Stimulated activated CD4-positive, alpha-beta T cell treated with anti-CD3 and anti-CD28 coated beads, Interleukin-12 subunit alpha, Interleukin-12 subunit beta, amount 100 ng/mL, for 24 hours (primary cell): ENCODE measurements at regions not wholly inside any gene's neighbourhood (a gene's known extent, or its start where the extent isn't known, plus 50 kb on each side); places are given as distances from the start of the nearest gene placed in this dataset.

Experiments used
- DNase-seq, 2 experiments: peaks; one replicate each; pipeline ENCODE4 v3.0.0-alpha.2; 2020; ENCODE audit warnings: low read depth in 2 of 2

DNA sequence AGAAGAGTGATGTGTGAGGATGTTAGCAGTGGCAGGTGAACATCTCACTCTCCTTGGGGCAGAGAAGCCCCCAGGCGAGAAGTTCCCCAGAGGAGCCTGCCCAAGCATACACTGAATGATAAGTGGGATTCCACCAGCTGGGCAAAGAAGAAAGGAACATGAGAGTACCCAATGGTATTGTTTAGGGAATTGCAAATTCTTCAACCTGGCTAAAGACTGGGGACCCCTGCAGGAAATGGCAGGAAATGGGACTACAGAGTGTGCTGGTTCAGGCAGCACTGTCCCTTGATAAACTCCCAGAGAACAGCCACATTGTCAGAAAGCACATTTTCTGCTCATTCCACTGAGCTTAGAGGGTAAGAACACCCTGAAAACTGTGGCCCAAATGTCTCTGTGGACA is 121.3 kb downstream of the RPS29 start:
- no peak for DNase-seq

DNA sequence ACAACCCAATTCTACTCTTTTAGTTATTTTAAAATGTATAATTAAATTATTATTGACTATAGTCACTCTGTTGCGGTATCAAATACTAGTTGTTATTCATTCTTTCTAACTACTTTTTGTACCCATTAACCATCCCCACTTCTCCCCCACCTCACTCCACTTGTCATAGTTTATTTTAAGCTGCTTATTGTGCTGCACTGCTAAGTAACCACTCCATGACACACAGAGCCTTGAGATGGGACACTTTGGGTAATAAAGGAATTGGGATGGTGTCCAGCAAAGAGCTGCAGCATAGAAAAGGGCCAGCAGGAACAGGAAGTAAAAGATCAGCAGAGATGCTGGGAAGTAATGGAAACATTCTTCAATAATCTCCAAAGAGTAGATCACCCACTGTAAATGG is 123.0 kb downstream of the RPS29 start:
- no peak for DNase-seq

DNA sequence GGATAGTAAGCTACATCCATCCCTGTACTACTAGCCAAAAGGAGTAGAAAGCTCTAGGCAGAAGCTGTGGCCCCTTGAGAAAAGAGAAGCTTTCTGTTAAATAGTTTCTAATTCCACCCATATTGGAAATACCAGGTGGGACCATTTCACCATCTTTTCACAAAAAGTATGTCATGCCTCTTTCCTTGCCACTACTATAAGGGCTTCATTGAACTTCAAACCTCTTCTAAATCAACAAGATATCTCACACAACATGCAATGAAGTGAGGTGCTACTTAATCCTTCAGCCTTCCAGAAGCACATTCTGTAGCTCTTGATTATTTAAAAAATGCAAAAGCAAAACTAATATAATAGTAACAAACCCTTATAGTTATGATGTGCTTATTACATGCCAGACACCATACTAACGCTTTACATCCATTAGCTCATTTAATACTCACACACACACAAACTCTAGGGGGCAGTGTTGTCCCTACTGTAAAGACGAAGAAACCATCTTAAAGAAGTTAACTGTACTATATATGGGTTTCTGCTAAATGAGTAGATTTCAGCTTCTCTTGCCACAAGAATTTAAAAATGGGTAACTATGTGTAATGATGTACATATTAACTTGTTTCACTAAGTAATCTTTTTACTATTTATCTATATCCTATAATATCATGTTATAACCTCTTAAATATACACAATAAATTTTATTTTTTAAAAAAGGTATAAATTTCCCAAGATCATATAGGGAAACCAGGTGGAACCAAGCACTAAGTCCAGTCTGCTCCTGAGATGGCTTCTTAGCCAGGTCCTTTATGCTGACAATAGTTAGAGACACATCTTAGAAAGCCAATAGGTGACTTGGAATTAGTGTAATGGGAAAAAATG is 124.4 kb downstream of the RPS29 start:
- peak; percentile 3 to 41 for DNase-seq

GRCh38 chr14:49460662-49461061 is 125.5 kb downstream of the RPS29 start:
- no peak for DNase-seq

DNA sequence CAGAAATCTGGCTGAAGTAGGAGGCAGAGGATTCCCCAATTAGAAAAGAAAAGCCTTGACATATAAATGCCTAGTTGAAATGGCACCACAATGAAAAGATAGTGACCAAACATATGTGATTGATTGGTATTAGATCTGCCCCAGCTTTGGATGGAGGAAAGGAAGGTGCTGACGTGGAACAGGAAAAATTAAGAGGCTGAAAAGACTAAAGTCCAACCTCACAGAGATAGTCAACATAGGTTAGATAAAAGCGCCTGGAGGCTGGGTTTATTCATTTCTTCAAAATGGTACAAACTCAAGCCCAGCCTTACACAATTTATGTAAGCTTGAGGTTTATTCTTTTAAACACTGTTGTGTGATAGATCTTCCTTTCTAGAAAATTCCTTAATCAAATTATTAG is 129.6 kb downstream of the RPS29 start:
- no peak for DNase-seq

GRCh38 chr14:49451938-49452337 is 134.2 kb downstream of the RPS29 start:
- DNase-seq, result no peak

DNA sequence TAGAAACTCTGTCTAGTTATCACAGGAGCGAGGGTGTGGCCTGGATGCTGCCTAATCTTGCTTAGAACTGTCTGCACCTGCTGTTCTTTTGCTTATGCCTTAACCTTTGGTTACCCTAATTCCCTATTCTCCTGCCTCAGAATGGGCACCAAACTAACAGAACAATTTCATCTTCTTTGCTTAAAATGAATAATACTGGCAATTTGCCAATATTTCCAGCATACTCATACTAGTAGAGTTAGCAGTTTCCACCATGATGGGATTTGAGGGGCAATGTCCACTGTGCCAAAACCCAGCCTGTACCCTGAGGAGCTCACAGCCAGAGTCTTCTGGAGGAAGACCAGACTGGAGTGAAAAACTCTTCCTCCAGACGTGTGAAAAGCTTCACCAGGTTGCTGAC is 136.4 kb downstream of the RPS29 start:
- DNase-seq, result no peak

DNA sequence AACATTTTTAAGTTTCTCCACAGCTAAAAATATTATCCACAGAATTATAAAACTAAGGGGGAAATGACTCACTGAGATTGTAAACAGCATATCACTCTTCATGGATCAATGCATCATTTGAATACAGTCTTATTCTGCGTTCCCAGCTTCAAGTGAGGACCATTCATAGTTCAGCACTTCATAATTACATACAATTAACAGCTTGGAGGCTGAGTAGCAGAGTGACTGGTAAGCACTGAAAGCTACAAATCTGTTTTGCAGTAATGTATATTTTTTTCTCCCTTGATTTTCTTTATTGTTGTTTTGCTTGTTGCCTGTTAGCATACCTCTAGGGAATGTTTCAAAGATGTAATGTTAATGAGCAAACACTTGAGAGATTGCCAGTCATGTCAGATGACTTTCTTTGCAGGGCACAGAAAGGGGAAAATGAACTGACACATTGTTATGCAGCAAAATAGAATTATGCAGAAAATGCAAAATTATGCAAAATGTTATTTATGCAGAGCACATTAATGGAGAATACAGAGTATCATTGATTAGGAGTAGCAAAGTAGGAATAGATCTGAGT is 138.6 kb downstream of the RPS29 start:
- DNase-seq, result no peak

DNA sequence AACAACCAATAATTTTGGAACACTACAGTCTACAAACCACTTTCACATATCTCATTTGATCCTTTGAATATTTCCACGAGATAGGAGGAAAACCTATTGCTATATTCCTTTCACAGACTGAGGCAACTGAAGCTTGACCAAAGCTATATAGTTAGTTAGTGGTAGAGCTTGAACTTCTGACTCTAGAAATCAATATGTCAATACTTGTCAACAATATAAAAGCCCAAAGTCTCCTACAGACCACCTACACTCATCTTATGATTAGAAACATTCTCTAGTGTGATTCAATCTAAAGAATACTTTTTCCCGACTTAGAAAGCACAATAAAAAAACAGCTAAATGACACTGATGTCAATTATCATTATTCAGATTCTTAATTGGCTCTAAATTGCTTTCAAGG is 139.4 kb downstream of the RPS29 start:
- DNase-seq, result no peak

DNA sequence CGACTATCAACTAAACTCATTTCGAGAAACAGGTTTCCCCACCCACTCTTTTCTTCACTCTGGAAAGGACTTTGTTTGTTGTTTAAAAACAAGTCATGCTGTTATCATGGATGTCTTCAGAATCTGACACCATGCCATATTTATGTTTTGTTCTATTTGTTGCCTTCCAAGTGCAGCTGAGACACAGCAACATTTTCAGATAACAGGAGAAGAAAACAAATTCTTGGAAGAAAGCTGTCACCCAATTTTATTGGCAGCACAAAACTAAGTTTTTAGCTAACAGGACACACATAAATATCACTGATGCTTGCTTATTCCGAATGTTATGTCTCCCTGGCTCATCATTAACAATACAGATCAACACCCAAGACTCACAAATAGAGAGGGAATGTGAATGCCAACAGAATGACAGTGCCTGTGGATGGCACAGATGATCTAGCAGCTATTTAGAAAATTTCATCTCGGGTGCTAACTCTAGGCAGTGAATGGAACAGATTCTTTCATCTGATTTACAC is 147.9 kb downstream of the RPS29 start:
- no peak for DNase-seq

DNA sequence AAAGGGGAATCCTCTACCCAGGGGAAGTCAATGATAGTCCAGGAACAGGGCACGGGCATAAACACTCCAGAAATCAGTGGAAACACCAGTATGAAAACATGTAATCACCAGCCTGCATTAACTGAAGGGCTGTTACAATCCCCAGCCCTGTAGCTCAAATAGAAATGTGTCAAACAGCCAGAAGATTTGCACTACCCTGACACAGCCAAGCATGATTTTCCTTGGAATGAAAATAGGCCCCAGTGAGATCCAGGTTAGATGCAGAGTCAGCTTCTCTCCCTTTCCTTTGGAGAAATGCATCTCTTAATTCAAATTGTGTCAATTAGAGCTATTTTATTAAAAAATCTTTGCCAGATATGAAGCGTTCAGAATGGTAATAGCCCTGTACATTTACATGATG is 158.1 kb downstream of the RPS29 start:
- DNase-seq, result no peak

DNA sequence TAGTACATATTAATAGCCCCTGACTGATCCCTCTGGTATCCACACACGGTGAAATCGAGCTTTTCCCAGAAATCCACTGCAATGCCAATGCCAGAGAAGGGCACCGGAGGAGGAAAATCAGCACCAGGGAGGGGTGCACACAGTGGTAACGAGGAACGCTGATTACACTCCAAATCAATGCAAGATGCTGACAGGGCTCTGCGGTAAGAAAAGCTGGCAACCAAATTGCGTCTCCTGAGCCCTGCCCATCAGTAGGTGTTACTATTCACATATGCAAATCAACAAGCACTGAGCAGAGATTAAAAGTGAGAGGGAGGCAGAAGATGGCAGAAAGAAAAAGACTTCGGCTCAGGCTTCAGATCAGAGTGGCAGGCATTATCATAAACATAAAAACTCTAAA is 159.1 kb downstream of the RPS29 start:
- no peak for DNase-seq

DNA sequence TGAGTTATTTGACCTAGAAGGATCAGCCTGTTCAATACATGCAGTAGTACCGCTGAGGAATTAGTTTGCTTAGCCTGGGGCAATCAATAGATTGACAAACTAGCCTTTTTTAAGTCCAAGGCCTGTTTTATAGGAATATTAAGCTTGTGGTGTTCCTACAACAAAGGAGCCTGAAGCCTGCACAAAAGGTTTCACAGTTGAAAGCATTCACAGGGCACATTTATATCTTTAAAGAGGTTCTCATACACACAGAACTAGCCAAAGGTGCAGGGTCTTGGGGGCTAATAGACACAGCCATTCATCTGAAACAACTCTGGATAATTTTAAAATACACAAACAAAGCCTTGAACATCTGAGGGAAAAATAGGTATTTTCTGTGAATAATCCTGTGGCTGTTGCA is 160.3 kb downstream of the RPS29 start:
- DNase-seq, result no peak

- DNase-seq, result no peak
Measured at GRCh38 chr14:49424436-49425331, 161.5 kb downstream of the RPS29 start.

GRCh38 chr14:49420201-49420600 is 166.0 kb downstream of the RPS29 start:
- DNase-seq, result no peak

GRCh38 chr14:49418789-49419188 is 167.4 kb downstream of the RPS29 start:
- no peak for DNase-seq

GRCh38 chr14:49417790-49418189 is 168.4 kb downstream of the RPS29 start:
- no peak for DNase-seq

GRCh38 chr14:49408187-49408933 is 177.8 kb downstream of the RPS29 start:
- no peak for DNase-seq

DNA sequence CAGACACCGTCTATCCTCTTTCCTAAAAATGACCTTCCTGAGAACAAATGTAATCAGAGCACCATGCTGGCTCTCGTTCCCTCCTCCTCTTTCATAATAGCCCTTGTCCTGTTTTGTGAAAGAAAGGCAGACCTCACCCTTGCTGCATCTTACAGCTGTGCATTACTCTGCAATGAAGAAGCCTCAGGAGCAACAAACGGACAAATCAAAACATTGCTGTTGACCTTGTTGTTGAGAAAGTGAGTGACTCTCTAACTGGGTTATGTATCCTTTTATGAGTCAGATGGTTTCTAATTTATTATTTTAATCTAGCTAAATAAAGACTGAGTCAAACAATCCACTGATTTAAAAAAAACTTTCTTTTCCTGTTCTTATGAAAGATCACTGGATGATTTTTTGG is 180.9 kb downstream of the RPS29 start:
- DNase-seq, result no peak

DNA sequence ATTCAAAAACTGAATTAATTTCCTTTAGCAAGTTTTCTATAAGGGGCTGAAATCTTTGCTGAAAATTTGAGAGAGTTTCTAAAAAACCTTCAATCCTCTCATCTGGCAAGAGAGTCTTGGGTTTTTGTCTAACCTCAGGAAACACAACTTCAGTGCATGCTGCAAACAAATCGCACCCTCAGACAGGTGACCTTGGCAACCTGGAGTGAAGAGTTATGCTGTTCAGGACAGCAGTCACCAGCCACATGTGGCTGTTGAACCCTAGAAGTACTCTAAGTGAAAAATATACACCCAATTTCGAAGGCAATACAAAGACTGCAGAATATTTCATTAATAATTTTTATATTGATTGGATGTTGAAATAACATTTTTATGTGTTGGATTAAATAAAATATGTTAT is 184.8 kb downstream of the RPS29 start:
- no peak for DNase-seq

DNA sequence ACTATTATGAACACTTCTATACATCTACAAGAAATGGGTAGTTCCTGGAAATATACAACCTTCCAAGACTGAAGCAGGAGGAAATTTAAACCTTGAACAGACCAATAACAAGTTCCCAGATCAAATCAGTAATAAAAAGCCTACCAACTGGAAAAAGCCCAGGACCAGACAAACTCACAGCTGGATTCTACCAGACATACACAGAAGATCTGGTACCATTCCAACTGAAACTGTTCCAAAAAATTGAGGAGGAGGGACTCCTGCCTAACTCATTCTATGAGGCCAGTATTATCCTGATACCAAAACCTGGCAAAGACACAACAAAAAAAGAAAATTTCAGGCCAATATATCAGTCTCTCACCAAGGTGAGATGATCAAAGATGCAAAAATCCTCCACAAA is 189.4 kb downstream of the RPS29 start:
- DNase-seq, result no peak

DNA sequence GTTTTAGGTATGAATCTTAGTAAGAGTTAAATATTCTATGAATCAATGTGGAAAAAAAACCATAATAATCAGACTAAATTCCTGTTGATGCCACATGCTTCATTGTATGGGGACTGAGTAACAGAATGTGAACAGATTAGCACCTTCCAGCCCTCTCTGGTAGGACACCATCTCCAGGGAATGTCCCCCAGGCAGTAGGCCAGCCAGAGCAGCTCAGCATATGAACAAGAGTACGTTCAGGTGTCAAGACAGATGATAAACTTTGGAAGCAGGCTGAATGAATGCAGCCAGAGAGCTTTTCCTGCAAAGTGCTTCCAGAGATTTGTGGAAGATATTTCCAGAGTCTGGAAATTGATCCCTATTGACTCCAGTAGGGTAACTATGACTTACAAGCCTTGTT is 204.4 kb downstream of the RPS29 start:
- no peak for DNase-seq
